ENCODE measurements at regions not wholly inside any gene's neighbourhood (a gene's known extent, or its start where the extent isn't known, plus 50 kb on each side); places are given as distances from the start of the nearest gene placed in this dataset.

DNA sequence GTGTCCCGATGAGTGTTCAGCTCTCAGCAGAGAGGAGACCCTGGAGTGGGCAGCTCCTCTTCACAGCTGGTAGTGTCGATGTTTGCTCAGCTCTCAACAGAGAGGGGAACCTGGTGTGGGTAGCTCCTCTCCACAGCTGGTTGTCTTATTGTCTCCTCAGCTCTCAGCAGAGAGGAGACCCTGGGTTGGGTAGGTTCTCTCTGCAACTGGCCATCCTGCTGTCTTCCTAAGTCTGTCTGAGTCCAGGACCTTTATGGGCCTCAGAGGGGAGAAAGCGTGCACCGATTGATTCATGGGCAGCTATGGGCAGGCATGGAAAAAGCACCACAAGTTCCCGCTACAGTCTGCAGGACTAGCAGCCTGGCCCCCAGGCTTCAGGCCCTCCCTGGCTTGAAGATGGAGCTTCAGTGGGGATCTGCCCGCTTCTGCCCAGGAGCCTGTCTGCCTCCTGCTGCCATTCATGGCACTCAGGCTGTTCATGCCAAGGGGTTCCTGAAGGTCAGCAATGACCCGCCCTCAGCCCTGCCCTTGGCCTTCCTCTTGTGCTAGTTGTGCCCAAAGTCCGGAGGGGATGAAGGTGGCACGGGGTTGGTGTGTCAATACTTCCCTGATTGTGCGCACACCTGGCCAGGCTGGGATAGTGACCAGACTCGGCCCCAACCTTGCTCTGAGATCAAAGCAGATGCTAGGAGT lies 224.2 kb downstream of the KCNC2 start:
- DNase-seq (ENCODE audit: low read depth in 2 of 2) = no peak

DNA sequence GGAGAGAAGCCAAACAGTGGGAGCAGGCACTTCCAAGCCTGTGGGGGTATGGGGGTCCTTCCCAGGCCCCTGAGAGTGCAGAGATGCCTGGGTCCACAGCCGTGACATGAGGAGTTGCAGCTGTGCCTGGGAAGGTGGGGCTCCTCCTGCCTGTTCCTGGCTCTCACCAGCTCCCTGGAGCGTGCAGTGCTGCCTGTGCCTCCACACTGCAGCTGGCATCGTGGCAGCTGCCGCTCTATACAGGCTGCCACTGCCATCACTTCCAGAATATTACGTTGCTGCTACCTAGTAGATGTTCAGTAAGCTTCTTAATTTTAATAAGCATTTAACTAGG lies 223.7 kb downstream of the KCNC2 start:
- DNase-seq (ENCODE audit: low read depth in 2 of 2) = no peak

DNA sequence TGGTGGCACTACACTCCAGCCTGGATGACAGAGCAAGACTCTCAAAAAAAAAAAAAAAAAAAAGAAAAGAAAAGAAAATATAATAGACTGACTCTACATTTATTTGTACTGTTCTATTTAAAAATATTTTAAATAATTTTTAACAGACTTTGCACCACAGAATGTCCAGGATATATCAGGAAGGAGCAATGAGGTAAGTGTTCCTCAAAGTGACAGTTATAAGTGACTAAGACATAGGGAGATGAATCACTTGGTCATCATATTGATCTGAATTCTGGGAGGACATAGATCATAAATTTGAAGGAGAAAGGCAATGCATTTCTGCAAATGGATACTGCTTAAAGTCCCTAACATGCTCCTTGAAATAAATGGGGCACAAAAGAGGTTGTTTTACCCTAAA lies 221.5 kb downstream of the KCNC2 start:
- no peak for DNase-seq (ENCODE audit: low read depth in 2 of 2)

Data from dermis microvascular lymphatic vessel endothelial cell (primary cell).